NT2/D1 (cell line): ENCODE measurements at regions not wholly inside any gene's neighbourhood (a gene's known extent, or its start where the extent isn't known, plus 50 kb on each side); places are given as distances from the start of the nearest gene placed in this dataset.

Experiments used
- DNase-seq: peaks from one replicate; pipeline ENCODE4 v3.0.0-alpha.2; 2011; ENCODE audit warnings: low read depth, low spot score
- H3K27me3 ChIP-seq: 2 replicates; pipeline ENCODE4 v1.6.0; 2011; ENCODE audit warnings: mild to moderate bottlenecking; ENCODE audit not compliant: insufficient read length, insufficient read depth
- H3K36me3 ChIP-seq: 2 replicates; pipeline ENCODE4 v1.6.1; 2011; ENCODE audit warnings: mild to moderate bottlenecking, low read length, mixed read lengths; ENCODE audit not compliant: insufficient read depth, insufficient read length
- H3K4me1 ChIP-seq: 2 replicates; pipeline ENCODE4 v1.5.1; 2011; ENCODE audit not compliant: insufficient read depth, insufficient read length
- H3K4me3 ChIP-seq: 2 replicates; pipeline ENCODE4 v1.5.1; 2011; ENCODE audit warnings: low read depth; ENCODE audit not compliant: insufficient read length
- H3K9ac ChIP-seq: 2 replicates; pipeline ENCODE4 v1.6.0; 2011; ENCODE audit warnings: low read depth; ENCODE audit not compliant: insufficient read length
- H3K9me3 ChIP-seq: 2 replicates; pipeline ENCODE4 v1.5.1; 2011; ENCODE audit warnings: mild to moderate bottlenecking, low read length; ENCODE audit not compliant: insufficient read depth
- SUZ12 ChIP-seq: IDR thresholded peaks from 2 replicates; pipeline ENCODE4 v1.6.1; 2011; ENCODE audit not compliant: insufficient read length, insufficient read depth; ENCODE audit errors: extremely low read depth
- YY1 ChIP-seq: IDR thresholded peaks from 2 replicates; pipeline ENCODE4 v1.6.1; 2011; ENCODE audit not compliant: insufficient read length, insufficient read depth
- ZNF274 ChIP-seq: IDR thresholded peaks from 2 replicates; pipeline ENCODE4 v1.6.1; 2011; ENCODE audit warnings: mild to moderate bottlenecking, low read depth, low read length

DNA sequence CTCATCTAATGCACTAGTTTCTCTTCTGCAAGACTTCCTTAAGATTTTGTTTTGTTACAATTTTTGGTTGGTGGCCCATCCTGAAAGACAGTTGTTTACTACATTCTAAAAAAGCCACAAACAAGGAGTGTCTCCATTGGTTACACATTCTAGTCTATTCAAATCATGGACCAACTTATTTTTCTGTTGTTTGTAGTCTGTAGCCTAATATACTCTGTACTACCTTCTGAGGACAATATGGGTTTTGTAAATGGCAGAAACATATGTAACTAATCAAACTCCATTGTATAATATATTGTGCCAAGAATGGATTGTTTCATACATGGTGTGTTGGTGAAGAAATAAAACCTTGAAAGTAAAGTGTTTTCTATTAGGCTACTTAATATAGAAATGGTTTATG, 79.5 kb upstream of the DHX40 start:
- Histone ChIP-seq H3K27me3 (no peaks in the 10 kb centered on the region), H3K9ac (no peak overlapping the region), H3K4me3 (no peak overlapping the region), H3K9me3 (no peaks in the 10 kb centered on the region), H3K4me1 (no peaks in the 10 kb centered on the region), H3K36me3 (no peaks in the 10 kb centered on the region)
- no peak for DNase-seq
- TF ChIP-seq ZNF274 (no peak), SUZ12 (no peak)

DNA sequence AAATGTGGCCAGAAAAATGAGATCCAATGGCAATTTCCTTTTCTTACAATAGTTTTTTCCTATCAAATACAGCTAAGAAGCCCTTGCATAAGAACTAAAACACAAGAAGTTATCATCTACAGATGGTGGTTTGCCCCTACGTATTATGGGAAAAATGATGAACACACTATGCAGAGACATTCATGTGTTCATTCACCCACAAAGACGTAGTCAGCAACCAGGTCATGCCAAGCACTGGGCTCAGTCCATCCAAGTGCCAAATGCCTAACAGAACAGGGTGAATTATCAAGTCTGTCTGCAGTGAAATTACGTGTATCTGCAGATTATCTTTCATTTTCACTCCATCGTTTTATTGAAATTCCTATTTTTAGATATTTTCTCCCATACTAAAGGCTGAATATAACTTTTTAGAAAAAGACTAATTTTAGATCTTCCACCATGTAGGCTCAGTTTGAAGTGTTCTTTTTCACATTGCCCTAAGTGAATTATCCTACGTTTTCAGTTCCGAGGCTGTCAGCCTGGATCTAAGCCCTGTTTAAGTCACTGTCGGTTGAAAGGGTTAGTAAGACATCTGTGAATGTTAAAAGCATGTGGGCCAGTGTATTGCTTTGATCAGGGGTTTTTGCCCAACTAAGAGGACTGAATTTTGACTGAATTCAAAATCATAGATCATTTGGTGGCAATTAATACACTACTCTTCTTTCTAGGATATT, 78.1 kb upstream of the DHX40 start:
- no peak for TF ChIP-seq ZNF274
- TF ChIP-seq SUZ12, result no peak
- TF ChIP-seq YY1, result no peak
- H3K36me3 ChIP-seq, result no peaks in the 10 kb centered on the region
- no peaks in the 10 kb centered on the region for H3K27me3 ChIP-seq
- no peaks in the 10 kb centered on the region for H3K9me3 ChIP-seq
- no peak overlapping the region for H3K4me3 ChIP-seq
- DNase-seq, result no peak
- H3K9ac ChIP-seq, result no peak overlapping the region
- no peaks in the 10 kb centered on the region for H3K4me1 ChIP-seq

DNA sequence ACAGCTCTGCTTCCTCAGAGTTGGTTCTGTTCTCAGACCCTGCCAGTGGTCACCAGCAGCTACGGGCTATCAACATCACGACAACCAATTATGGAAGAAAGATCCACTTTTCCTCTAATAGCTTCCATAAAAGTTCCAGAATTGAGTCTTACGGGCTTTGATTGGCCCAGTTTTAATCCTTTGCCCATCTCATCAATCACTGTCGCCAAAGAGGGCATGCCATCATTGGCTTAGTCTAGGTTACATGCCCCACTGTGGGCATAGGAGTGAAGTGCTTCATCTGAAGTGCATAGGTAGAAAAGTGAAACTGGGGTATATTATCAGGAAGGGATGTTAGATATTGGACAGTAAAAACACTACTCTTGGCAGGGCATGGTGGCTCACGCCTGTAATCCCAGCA, 76.6 kb upstream of the DHX40 start:
- Histone ChIP-seq H3K4me1 (no peaks in the 10 kb centered on the region), H3K9me3 (no peaks in the 10 kb centered on the region), H3K4me3 (no peak overlapping the region), H3K36me3 (no peaks in the 10 kb centered on the region), H3K9ac (no peak overlapping the region), H3K27me3 (no peaks in the 10 kb centered on the region)
- DNase-seq, result no peak
- TF ChIP-seq ZNF274 (no peak), SUZ12 (no peak), YY1 (no peak)

DNA sequence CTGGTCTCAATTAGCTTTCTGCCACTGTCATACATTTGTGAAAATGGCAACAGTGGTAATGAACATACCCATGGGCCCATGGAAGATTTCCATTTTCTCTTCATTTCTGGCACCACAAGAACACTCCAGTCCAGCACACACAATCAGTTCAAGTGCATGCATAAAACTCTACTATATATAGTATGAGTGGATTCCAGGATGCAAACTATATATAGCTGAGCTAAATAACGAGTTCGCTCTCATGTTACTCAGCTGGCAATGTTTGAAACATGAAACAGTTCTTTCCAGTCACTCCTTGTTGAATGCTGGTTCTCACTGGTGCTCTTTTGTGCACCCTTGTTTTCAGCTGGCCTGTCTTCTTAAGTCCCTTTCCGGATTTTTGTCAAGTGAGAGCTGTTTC, 75.2 kb upstream of the DHX40 start:
- Histone ChIP-seq H3K4me3 (no peak overlapping the region), H3K4me1 (no peaks in the 10 kb centered on the region), H3K36me3 (no peaks in the 10 kb centered on the region), H3K27me3 (no peaks in the 10 kb centered on the region), H3K9me3 (no peaks in the 10 kb centered on the region), H3K9ac (no peak overlapping the region)
- DNase-seq, result no peak
- no peak for TF ChIP-seq SUZ12
- TF ChIP-seq YY1, result no peak
- TF ChIP-seq ZNF274, result no peak

DNA sequence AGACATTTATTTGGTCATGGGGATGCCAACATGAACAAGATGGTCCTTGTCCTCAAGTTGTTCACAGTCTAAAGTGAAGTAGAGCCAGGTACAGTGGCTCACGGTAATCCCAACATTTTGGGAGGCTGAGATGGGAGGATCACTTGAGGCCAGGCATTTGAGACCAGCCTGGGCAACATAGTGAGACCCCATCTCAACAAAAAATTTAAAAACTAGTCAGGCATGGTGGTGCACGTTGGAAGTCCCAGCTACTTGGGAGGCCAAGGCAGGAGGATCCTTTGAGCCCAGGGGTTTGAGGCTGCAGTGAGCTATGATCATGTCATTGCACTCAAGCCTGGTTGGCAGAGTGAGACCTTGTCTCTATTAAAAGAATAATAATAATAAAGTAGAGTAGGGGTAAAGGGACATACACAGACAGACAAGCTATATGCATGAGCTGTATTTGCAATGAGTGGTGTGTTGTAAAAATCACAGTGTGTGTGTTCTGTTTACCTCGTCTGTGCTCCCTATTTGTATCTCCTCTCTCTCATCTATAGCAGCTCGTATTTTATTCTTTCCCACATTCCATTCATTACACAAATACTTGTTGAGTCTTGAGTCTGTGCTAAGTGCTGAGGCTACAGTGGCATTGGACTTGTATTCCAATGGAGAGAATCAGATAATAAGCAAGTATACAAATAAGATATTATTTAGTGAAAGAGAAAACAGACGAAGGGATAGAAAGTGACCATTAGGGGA, 73.9 kb upstream of the DHX40 start:
- Histone ChIP-seq H3K36me3 (no peaks in the 10 kb centered on the region), H3K9me3 (no peaks in the 10 kb centered on the region), H3K4me1 (no peaks in the 10 kb centered on the region), H3K4me3 (no peak overlapping the region), H3K9ac (no peak overlapping the region), H3K27me3 (no peaks in the 10 kb centered on the region)
- DNase-seq, result no peak
- TF ChIP-seq SUZ12, result no peak

DNA sequence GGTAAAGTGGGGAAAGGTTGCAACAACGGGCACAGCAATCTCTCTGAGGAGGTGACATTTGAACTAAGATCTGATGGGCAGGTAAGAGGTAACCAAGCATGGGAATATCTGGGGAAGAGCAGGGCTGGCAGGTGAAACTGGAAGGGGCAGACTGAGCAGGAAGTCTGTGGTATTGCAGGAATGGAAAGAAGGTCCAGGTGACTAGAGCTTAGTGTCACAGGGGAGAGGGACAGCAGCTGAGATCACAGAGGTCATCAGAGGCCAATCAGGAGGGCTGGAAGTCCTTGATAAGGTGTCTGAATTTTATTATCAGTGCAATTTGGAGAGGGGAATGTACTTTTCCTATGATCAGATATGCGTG, 73.3 kb upstream of the DHX40 start:
- Histone ChIP-seq H3K4me3 (no peak overlapping the region), H3K27me3 (no peaks in the 10 kb centered on the region), H3K9ac (no peak overlapping the region), H3K9me3 (no peaks in the 10 kb centered on the region), H3K36me3 (no peaks in the 10 kb centered on the region), H3K4me1 (no peaks in the 10 kb centered on the region)
- no peak for DNase-seq
- TF ChIP-seq YY1, result no peak
- TF ChIP-seq ZNF274, result no peak
- no peak for TF ChIP-seq SUZ12

DNA sequence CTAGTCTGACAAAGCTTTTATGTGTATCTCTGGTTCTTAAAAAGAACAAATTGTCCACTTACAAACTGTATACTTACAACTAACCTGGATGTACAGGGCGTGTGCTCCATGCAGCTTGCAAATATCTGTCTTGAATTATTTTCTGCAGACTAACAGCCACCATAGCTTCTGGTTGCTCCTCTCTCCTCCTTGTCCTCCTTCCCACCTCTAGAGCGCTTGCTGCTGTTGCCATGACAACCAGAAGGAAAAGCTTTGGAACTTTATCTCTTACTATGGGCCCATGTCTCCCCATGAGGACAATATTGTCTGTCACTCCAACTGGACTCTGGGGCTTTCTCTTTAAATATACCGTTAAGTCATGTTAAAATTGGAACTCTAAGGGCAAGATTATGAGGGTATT, 71.5 kb upstream of the DHX40 start:
- no peaks in the 10 kb centered on the region for H3K27me3 ChIP-seq
- TF ChIP-seq SUZ12 (no peak), YY1 (no peak), ZNF274 (no peak)

More for the DNA sequence above, 71.5 kb upstream of the DHX40 start:
- Histone ChIP-seq H3K9me3 (no peaks in the 10 kb centered on the region), H3K9ac (no peak overlapping the region), H3K4me3 (no peak overlapping the region), H3K36me3 (no peaks in the 10 kb centered on the region), H3K4me1 (no peaks in the 10 kb centered on the region)
- no peak for DNase-seq
